GM20000 (cell line): ENCODE measurements at regions not wholly inside any gene's neighbourhood (a gene's known extent, or its start where the extent isn't known, plus 50 kb on each side); places are given as distances from the start of the nearest gene placed in this dataset.

ENCODE experiments used
- DNase-seq: peaks from one replicate; pipeline ENCODE4 v3.0.0; 2012; ENCODE audit warnings: low spot score
- TF ChIP-seq, protein P1 (sequence below): IDR thresholded peaks from 2 replicates; pipeline ENCODE4 v1.5.1; 2012; ENCODE audit warnings: mild to moderate bottlenecking, control low read depth; ENCODE audit errors: extremely low read depth, missing control alignments

DNA sequence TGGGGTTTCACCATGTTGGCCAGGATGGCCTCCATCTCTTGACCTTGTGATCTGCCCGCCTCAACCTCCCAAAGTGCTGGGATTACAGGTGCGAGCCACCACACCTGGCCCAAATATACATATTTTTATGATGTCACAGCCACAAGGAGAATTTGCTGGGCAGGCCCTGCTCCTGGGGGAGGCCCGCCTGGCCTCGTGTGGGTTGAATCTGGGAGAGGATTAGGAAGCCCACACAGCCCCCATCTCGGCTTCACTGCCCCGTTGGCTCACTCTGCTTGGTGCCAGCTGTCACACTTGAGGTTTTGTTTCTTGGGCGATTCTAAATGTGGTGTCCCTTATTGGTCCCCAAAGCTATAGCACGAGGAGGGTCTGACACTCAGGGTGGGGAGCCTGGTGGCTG, 335.7 kb upstream of the AJAP1 start:
- TF ChIP-seq, protein P1, sequence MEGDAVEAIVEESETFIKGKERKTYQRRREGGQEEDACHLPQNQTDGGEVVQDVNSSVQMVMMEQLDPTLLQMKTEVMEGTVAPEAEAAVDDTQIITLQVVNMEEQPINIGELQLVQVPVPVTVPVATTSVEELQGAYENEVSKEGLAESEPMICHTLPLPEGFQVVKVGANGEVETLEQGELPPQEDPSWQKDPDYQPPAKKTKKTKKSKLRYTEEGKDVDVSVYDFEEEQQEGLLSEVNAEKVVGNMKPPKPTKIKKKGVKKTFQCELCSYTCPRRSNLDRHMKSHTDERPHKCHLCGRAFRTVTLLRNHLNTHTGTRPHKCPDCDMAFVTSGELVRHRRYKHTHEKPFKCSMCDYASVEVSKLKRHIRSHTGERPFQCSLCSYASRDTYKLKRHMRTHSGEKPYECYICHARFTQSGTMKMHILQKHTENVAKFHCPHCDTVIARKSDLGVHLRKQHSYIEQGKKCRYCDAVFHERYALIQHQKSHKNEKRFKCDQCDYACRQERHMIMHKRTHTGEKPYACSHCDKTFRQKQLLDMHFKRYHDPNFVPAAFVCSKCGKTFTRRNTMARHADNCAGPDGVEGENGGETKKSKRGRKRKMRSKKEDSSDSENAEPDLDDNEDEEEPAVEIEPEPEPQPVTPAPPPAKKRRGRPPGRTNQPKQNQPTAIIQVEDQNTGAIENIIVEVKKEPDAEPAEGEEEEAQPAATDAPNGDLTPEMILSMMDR, result no peak
- DNase-seq, result no peak

DNA sequence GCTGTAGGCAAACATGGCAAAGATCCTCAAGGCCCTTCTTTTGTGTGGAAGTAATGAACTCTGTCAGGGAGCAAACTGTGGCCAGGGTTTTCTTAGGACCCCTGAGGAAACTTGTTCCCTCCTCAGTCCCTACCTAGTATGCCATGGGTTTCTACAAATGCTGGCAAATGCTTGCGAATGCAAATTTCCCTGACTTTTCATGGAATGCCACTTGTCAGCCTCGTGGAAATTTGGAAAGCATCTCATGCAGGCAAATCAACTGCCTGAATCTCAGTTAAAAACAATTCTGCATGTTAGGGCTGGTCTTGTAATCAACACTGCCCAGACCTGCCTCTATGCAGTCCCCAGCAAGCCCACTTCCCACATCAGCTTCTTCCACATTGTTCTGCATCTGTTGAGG, 334.9 kb upstream of the AJAP1 start:
- TF ChIP-seq, protein P1, result no peak
- DNase-seq, result no peak

DNA sequence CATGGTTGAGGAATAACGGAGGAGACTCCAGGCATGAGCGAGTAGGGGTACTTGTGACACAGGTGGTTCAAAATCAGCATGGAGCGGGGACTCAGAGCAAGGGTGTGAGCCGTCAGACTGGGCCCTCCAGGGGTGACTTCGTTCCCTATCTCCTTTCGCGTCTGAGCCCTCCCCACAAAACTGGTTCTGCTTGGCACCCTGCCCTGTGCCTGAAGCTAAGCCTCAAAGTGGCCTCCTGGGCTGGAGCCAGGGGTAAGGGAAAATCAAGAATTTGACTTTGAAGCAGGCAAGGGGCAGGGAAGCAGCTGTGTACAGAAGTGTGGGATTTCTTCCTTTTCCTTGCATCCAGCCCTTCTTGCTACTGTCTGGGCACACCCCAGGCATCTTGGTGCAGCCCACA, 331.5 kb upstream of the AJAP1 start:
- DNase-seq, result no peak

DNA sequence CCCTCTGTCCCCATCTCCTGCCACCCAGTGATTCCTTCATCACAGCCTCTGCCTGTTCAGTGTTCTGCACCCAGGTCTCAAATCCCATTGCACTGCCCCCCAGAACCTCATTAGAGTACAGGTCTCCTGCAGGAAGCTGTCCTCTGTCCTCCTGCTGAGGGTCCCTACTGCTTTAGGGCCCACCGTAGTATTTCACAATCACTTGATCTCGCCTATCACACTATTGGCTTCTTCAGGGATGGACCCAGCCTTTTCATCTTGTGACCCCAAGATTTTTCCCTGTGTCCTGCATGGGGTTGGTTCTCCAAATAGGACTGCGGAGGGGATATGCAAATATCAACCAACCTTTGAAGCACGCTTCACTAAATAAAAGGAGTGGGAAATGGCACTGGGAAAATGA, 331.1 kb upstream of the AJAP1 start:
- no peak for DNase-seq
- TF ChIP-seq, protein P1, result no peak

More for the DNA sequence above, 331.5 kb upstream of the AJAP1 start:
- TF ChIP-seq, protein P1, result no peak

DNA sequence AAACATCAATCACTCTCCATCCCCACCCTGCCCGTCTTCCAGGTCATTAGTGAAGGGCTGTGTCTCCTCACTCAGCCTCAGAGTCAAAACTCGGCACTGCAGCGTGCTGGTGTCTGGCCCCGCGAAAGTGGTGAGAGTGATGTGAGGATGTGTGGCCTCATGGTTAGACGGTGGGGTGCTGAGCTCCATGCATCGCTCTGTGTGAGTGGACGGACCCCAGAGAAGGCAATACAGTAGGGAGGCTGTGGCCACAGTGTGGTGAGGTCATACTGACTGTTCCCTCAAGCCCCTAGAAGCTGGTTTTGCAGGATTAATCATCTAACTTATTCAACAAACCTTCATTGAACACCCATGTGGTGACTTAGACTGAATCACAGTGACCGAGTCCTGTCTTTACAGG, 329.9 kb upstream of the AJAP1 start:
- TF ChIP-seq, protein P1, result no peak
- no peak for DNase-seq

DNA sequence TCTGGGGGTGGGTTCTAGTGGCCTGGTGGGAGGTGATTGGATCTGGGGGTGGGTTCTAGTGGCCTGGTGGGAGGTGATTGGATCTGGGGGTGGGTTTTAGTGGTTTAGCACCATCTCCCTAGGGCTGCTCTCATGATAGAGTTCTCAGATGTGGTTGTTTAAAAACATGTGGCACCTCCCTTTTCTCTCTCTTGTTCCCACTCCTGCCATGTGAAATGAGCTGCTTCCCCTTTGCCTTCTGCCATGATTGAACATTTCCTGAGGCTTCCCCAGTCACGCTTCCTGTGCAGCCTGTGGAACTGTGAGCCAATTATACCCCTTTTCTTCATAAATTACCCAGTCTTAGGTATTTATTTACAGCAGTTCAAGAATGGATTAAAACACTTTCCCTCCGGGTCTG, 327.3 kb upstream of the AJAP1 start:
- DNase-seq, result no peak
- TF ChIP-seq, protein P1, result no peak

DNA sequence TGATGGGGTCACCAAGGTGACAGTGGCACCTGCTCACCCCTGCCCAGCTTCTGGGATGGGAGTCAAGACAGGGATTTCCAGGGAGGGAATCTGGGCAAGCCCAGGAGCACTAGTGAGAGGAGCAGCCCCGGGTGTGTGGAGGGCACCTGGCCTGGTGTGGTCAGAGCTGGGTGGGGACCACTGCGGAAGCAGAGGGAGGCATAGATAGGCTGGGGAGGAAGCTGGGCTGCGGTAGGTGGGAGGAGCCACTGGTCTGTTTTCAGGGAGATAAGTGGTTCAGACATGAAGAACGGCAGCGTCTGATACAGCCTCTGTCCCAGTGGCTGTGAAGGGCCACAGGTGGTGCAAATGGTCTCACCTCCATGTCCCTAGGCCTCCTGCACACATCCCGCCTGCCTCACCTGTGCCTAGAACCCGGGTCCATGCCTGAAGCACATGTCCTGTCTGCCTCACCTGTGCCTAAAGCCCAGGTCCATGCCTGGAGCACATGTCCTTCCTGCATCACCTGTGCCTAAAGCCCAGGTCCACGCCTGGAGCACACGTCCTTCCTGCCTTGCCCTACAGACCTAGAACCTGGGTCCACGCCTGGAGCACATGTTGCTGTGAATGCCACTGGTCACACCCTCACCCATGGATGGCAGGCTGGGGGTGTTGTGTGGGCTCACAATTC, 325.9 kb upstream of the AJAP1 start:
- TF ChIP-seq, protein P1, result no peak
- DNase-seq, result no peak
